Mesenchymal stem cell (in vitro differentiated cells and primary cell): ENCODE measurements at regions not wholly inside any gene's neighbourhood (a gene's known extent, or its start where the extent isn't known, plus 50 kb on each side); places are given as distances from the start of the nearest gene placed in this dataset.

Experiments
- DNase-seq: peaks from one replicate; pipeline ENCODE4 v3.0.0-alpha.2; 2013
- H2AFZ ChIP-seq: one replicate; pipeline ENCODE4 v1.6.1; 2013; ENCODE audit warnings: low read depth, mild to moderate bottlenecking, control low read depth, inconsistent platforms, low read length, moderate library complexity
- H2AK5ac ChIP-seq: 2 replicates; pipeline ENCODE4 v1.6.1; 2013; ENCODE audit warnings: low read length, moderate library complexity, mild to moderate bottlenecking, inconsistent platforms; ENCODE audit not compliant: severe bottlenecking
- H2BK120ac ChIP-seq: one replicate; pipeline ENCODE4 v1.6.1; 2013; ENCODE audit warnings: low read depth, mild to moderate bottlenecking, inconsistent platforms, low read length, moderate library complexity
- H2BK12ac ChIP-seq, 2 experiments: one replicate each; pipeline ENCODE4 v1.6.1; 2013; ENCODE audit warnings: inconsistent platforms in 2 of 2, low read length in 2 of 2, mild to moderate bottlenecking in 2 of 2, moderate library complexity in 2 of 2, control low read depth in 1 of 2
- H2BK15ac ChIP-seq: one replicate; pipeline ENCODE4 v1.6.1; 2013; ENCODE audit warnings: mild to moderate bottlenecking, low read depth, inconsistent platforms; ENCODE audit not compliant: poor library complexity, severe bottlenecking
- H2BK5ac ChIP-seq: 2 replicates; pipeline ENCODE4 v1.6.1; 2013; ENCODE audit warnings: low read depth, mild to moderate bottlenecking, low read length, control low read depth, inconsistent platforms; ENCODE audit not compliant: poor library complexity, severe bottlenecking
- H3K14ac ChIP-seq, 2 experiments: one replicate each; pipeline ENCODE4 v1.6.1; 2013; ENCODE audit warnings: inconsistent platforms in 2 of 2, low read length in 2 of 2, control low read depth in 1 of 2, mild to moderate bottlenecking in 1 of 2, moderate library complexity in 1 of 2
- H3K18ac ChIP-seq, 2 experiments: one replicate each; pipeline ENCODE4 v1.6.1; 2013; ENCODE audit warnings: inconsistent platforms in 2 of 2, low read length in 2 of 2, control low read depth in 1 of 2, low read depth in 1 of 2, mild to moderate bottlenecking in 1 of 2
- H3K23ac ChIP-seq, 2 experiments: one replicate each; pipeline ENCODE4 v1.6.1; 2013; ENCODE audit warnings: inconsistent platforms in 2 of 2, low read length in 2 of 2, mild to moderate bottlenecking in 2 of 2, moderate library complexity in 2 of 2, control low read depth in 1 of 2
- H3K27ac ChIP-seq: 2 replicates; pipeline ENCODE4 v1.5.1; 2013; ENCODE audit warnings: mild to moderate bottlenecking, moderate library complexity, low read length, control low read depth, inconsistent platforms; ENCODE audit not compliant: poor library complexity, severe bottlenecking
- H3K27me3 ChIP-seq, 2 experiments: 2 replicates each; pipeline versions ENCODE4 v1.6.1 to v1.7.0; 2013; ENCODE audit warnings: low read length in 2 of 2, mild to moderate bottlenecking in 2 of 2, moderate library complexity in 2 of 2, control low read depth in 1 of 2, inconsistent platforms in 1 of 2; ENCODE audit not compliant: control insufficient read depth in 1 of 2, insufficient read depth in 1 of 2
- H3K36me3 ChIP-seq, 2 experiments: 2 replicates each; pipeline versions ENCODE4 v1.6.1 to v1.7.0; 2013; ENCODE audit warnings: low read length in 2 of 2, control low read depth in 1 of 2, inconsistent platforms in 1 of 2, low read depth in 1 of 2, mild to moderate bottlenecking in 1 of 2; ENCODE audit not compliant: insufficient read depth in 2 of 2, control insufficient read depth in 1 of 2
- H3K4ac ChIP-seq, 2 experiments: one replicate each; pipeline ENCODE4 v1.6.1; 2013; ENCODE audit warnings: inconsistent platforms in 2 of 2, low read length in 2 of 2, mild to moderate bottlenecking in 2 of 2, moderate library complexity in 2 of 2, control low read depth in 1 of 2, low read depth in 1 of 2
- H3K4me1 ChIP-seq: 2 replicates; pipeline ENCODE4 v1.6.1; 2013; ENCODE audit warnings: low read depth, low read length, control low read depth; ENCODE audit not compliant: control insufficient read depth, insufficient read depth
- H3K4me2 ChIP-seq: 2 replicates; pipeline ENCODE4 v1.6.1; 2013; ENCODE audit warnings: low read length, mild to moderate bottlenecking, inconsistent platforms; ENCODE audit not compliant: poor library complexity, severe bottlenecking
- H3K4me3 ChIP-seq, 2 experiments: 2 replicates each; pipeline versions ENCODE4 v1.5.1 to v1.7.0; 2013; ENCODE audit warnings: low read length in 2 of 2, mild to moderate bottlenecking in 2 of 2, control low read depth in 1 of 2, low read depth in 1 of 2; ENCODE audit not compliant: insufficient read depth in 1 of 2
- H3K79me1 ChIP-seq: replicated peaks from 2 replicates; pipeline ENCODE4 v1.6.1; 2013; ENCODE audit warnings: mild to moderate bottlenecking, control low read depth, low read length, inconsistent platforms; ENCODE audit not compliant: poor library complexity, severe bottlenecking
- H3K9ac ChIP-seq: 2 replicates; pipeline ENCODE4 v1.7.0; 2013; ENCODE audit warnings: mild to moderate bottlenecking, low read length, moderate library complexity
- H3K9me3 ChIP-seq: 2 replicates; pipeline ENCODE4 v1.7.0; 2013; ENCODE audit warnings: mild to moderate bottlenecking, low read length; ENCODE audit not compliant: control insufficient read depth
- H4K8ac ChIP-seq: one replicate; pipeline ENCODE4 v1.6.1; 2013; ENCODE audit warnings: inconsistent platforms, mild to moderate bottlenecking, low read length, moderate library complexity
- H4K91ac ChIP-seq: one replicate; pipeline ENCODE4 v1.6.1; 2013; ENCODE audit warnings: mild to moderate bottlenecking, low read length, inconsistent platforms
- WGBS: methylation state at CpG from one replicate; pipeline ENCODE4 v1.1.7; 2013; ENCODE audit warnings: mixed read lengths; 5-methylcytosine and 5-hydroxymethylcytosine counted together

- Histone ChIP-seq H3K9me3 (no peaks in the 10 kb centered on the region), H3K4ac (no peak overlapping the region), H3K79me1 (no peaks in the 10 kb centered on the region), H3K14ac (no peak overlapping the region), H2AFZ (no peak overlapping the region), H3K4me1 (peaks cover 36% of the 10 kb centered on the region), H3K23ac (no peak overlapping the region), H3K27me3 (peaks cover 77 to 87% of the 10 kb centered on the region in 2 experiments), H4K91ac (no peak overlapping the region), H2BK12ac (no peak overlapping the region), H4K8ac (no peak overlapping the region), H3K18ac (no peak overlapping the region), H3K27ac (no peak overlapping the region), H3K9ac (no peak overlapping the region), H3K36me3 (no peaks in the 10 kb centered on the region), H2AK5ac (no peak overlapping the region), H2BK15ac (no peak overlapping the region), H2BK5ac (no peak overlapping the region), H3K4me3 (peak overlapping the region in 1 of 2 experiments; percentile 34), H2BK120ac (no peak overlapping the region), H3K4me2 (peak overlapping the region; percentile 72)
- DNase-seq: peak; percentile 0
- 8% methylated on average over 49 of the region's 59 CpGs for WGBS
These were observed 73.0 kb upstream of the LEP start for GRCh38 chr7:128167791-128168666.

DNA sequence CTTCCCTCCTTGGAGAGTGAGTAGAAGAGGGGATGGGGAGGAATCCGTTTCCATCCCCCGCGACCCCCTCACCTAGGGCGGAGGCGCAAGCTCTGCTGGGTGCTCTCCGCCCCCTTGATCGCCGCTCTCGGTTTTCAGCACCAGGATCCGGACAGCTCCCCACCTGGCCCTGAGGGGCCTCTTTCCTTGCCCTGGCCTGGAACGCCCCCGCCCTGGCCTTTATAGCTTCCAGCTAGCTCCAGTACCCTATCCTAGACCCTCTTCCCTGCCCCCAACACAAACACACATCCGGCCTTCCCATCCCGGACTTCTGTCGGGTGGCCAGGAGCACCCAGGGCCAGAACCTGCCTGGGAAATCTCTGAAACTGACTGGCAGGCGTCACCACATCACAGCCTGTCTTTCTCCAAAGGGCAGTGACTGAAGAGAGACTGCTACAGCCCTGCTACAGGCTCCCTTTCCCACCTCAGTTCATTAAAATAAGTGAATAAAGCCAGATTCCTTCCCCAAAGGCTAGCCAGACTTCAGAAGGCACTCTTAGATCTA lies 72.3 kb upstream of the LEP start:
- Histone ChIP-seq H3K27ac (no peak overlapping the region), H3K9ac (no peak overlapping the region), H3K9me3 (no peaks in the 10 kb centered on the region), H3K14ac (no peak overlapping the region), H3K27me3 (peaks cover 84 to 87% of the 10 kb centered on the region in 2 experiments), H2BK15ac (no peak overlapping the region), H2AK5ac (no peak overlapping the region), H3K23ac (no peak overlapping the region), H3K79me1 (no peaks in the 10 kb centered on the region), H3K4me1 (peaks cover 36% of the 10 kb centered on the region), H2BK120ac (no peak overlapping the region), H2AFZ (no peak overlapping the region), H3K4me2 (no peak overlapping the region), H4K91ac (no peak overlapping the region), H3K4me3 (no peak overlapping the region), H2BK5ac (no peak overlapping the region), H3K4ac (no peak overlapping the region), H3K18ac (no peak overlapping the region), H3K36me3 (no peaks in the 10 kb centered on the region), H4K8ac (no peak overlapping the region), H2BK12ac (no peak overlapping the region)
- 5% methylated on average over 16 of the region's 16 CpGs for WGBS
- peak; percentile 22 for DNase-seq

- Histone ChIP-seq H3K23ac (no peak overlapping the region), H3K9me3 (no peaks in the 10 kb centered on the region), H2BK12ac (no peak overlapping the region), H3K4me3 (no peak overlapping the region), H2AFZ (no peak overlapping the region), H2AK5ac (no peak overlapping the region), H3K4me2 (no peak overlapping the region), H3K9ac (no peak overlapping the region), H3K27ac (no peak overlapping the region), H3K79me1 (no peaks in the 10 kb centered on the region), H3K4ac (no peak overlapping the region), H4K91ac (no peak overlapping the region), H2BK5ac (no peak overlapping the region), H2BK120ac (no peak overlapping the region), H2BK15ac (no peak overlapping the region), H3K18ac (no peak overlapping the region), H4K8ac (no peak overlapping the region), H3K4me1 (peaks cover 24% of the 10 kb centered on the region), H3K14ac (no peak overlapping the region), H3K27me3 (peaks cover 96 to 97% of the 10 kb centered on the region in 2 experiments), H3K36me3 (no peaks in the 10 kb centered on the region)
- WGBS: 85% methylated on average over 1 of the region's 1 CpG
- no peak for DNase-seq
These were observed 70.6 kb upstream of the LEP start for GRCh38 chr7:128170461-128170860.

GRCh38 chr7:128171342-128171918 lies 69.6 kb upstream of the LEP start:
- peaks cover 22% of the 10 kb centered on the region for H3K4me1 ChIP-seq
- no peaks in the 10 kb centered on the region for H3K79me1 ChIP-seq
- H4K8ac ChIP-seq: no peak overlapping the region
- H3K9ac ChIP-seq: no peak overlapping the region
- no peak overlapping the region for H3K18ac ChIP-seq
- H2BK5ac ChIP-seq: no peak overlapping the region
- no peak overlapping the region for H3K23ac ChIP-seq
- H2BK120ac ChIP-seq: no peak overlapping the region
- no peak overlapping the region for H2BK12ac ChIP-seq
- H2AFZ ChIP-seq: no peak overlapping the region
- 66% methylated on average over 10 of the region's 10 CpGs for WGBS
- peaks cover 87 to 93% of the 10 kb centered on the region in 2 experiments for H3K27me3 ChIP-seq
- no peak for DNase-seq
- no peaks in the 10 kb centered on the region for H3K36me3 ChIP-seq
- no peaks in the 10 kb centered on the region for H3K9me3 ChIP-seq
- no peak overlapping the region for H2BK15ac ChIP-seq
- no peak overlapping the region for H3K4ac ChIP-seq
- no peak overlapping the region for H3K4me3 ChIP-seq
- no peak overlapping the region for H3K4me2 ChIP-seq
- H4K91ac ChIP-seq: peak overlapping the region; percentile 40
- H3K27ac ChIP-seq: no peak overlapping the region
- H3K14ac ChIP-seq: no peak overlapping the region
- H2AK5ac ChIP-seq: no peak overlapping the region
